HG02759 (cell line): ENCODE measurements at regions not wholly inside any gene's neighbourhood (a gene's known extent, or its start where the extent isn't known, plus 50 kb on each side); places are given as distances from the start of the nearest gene placed in this dataset.

Experiments
- ATAC-seq: cut with Tn5 transposase; IDR thresholded peaks from one replicate; pipeline ENCODE4 v1.9.1; 2021; ENCODE audit warnings: mild to moderate bottlenecking, moderate library complexity; ENCODE audit not compliant: unreplicated experiment

DNA sequence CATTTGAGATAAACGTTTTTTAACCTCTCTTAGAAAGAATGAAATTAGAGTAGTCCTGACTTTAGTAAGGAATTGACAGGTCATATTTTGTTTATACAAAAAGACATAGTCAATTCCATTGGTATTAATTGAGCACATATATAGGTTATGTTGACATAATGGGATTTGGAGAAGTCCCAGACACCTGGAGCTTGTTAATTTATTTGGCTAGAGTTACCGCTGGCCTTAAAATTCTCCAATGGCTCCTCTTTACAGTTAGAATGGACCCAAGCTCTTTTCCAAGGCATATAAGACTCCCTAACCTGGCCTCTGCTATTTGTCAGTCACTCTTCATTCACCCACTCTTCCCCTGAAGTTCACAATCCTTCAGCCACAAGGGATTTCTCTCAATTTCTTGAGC, 221.3 kb downstream of the CBLN4 start:
- no peak for ATAC-seq

DNA sequence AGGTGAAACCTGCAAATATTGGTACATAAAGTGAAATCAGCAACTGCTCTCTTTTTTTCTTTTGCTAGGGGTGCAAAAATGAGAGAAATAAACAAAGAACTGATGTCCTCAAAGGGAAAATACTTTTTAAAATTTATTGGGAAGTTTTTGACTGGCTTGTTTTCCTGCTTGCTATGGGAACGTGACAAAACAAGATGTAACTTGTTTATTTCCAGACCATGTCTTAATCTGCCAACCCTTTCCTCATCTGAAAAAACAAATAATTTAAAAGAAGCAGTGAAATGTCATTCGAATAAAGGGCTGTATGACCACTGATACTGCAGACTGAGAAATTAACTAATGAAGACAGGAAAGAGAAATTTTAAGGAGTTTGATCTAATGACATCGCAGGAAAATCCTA, 221.9 kb downstream of the CBLN4 start:
- ATAC-seq, result no peak

DNA sequence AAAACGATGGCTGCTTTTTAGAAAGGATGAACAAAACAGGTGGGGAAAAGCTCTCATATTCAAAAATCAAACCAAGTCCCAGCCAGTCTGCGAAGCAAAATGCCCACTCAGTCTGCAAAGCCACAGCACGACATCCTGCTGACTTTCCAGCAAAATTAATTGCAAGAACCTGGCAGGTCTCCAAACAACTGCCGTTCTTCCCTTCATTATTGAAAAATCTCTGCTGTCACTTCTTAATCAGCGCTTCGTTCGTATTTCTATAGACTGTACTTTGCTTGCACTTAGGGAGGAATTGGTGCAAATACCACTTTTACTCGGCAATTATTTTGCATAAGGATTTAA, 222.4 kb downstream of the CBLN4 start:
- ATAC-seq, result no peak

DNA sequence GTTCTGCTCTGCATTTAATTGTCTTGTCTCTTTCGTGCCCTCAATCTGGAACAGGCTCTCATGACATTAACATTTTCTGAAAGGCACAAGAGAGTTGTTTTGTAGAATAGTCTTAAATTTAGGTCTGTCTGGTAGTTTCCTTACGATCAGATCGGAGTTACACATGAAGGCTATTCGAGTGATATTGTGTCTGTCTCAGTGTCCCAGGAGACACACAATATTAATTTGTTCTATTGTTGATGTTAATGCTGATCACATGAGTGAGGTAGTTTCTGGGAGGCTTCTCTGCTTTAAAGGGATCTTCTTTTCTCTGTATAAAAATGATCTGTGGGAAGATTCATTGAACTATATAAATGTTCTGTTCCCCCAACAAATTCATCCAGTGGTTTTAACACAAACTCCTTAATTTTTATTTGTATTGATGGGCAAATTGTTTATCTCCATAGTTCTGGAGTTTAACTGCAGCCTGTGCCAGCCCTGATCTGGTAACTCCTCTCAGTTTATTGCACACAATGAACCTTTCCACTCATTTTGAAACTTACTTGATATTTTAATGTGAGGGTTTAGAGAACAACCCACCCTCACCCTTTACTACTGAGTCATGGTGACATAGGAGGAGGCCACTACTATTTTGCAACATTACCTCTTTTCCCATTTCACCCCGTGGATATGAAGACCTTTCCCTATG, 223.0 kb downstream of the CBLN4 start:
- ATAC-seq, result no peak

DNA sequence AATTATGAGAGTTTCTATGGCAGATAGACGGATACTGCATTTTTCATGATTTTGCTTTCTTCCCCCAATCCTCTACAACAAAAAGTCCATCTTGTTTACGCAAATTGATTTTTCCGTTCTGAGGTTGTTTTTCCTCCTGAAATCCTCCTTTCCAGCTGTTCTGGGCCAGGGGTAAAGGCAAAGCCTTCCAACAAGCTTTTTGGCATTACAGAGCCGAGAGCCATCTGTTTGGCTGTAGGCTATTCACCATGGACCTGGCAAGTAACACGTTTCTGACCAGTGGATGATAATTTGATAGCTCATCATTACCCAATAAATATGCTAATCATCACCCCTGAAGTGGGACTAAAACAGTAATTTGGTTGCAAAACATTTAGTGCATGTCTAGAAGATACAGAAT, 226.5 kb downstream of the CBLN4 start:
- ATAC-seq, result no peak

DNA sequence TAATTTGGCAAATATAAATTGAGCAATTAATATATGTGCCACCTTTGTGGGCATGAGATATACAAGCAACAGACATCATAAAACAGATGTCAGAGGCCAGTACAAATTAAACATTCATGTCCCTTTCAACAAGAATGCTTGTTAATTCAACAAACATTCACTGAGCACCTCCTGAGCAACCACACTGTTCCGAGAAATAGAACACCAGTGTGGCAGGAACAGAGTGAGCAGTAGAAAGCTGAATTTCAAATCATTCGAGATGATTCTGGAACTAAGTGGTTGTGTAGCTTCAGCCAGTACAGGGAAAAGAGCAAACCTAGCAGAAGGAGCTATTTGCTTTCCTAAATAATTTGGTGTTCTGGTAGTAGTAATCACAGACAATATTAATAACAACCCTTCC, 227.7 kb downstream of the CBLN4 start:
- no peak for ATAC-seq

DNA sequence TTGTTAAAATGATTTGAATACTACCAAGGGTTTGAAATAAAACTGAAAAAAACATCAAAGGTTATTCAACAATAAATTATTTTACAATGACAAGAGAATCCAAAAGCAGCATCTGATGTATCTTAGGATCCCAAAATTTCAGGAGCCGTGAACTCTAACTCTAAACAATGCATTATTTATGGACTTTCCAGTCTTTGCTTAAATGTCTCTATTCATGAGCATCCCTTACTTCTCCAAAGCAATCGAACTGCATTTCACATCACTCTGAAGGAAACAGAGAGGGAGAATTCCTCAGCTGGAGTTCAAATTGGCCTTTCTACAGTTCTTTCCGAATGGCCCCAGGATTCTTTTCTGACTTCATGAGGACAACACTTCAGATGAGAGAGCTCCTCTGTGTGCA, 229.1 kb downstream of the CBLN4 start:
- ATAC-seq, result no peak

DNA sequence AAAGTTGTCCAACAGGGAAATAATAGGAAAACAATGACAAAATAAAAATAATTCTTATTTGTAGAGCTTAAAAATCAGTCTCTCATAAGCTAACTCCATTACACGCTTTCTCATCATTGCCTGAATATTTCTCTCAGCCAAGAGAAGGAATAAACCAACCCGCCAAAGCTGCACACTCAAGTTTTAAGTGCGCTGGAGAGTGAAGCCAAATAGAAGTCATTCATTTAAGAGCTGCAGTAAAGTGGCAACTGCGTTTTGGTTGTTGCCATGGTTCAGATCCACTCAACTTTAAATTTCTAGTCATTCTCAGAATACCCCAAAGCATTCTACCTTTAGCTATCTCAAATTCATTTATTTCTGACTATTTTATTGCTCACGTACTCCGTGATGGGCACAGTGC, 230.7 kb downstream of the CBLN4 start:
- ATAC-seq, result no peak

DNA sequence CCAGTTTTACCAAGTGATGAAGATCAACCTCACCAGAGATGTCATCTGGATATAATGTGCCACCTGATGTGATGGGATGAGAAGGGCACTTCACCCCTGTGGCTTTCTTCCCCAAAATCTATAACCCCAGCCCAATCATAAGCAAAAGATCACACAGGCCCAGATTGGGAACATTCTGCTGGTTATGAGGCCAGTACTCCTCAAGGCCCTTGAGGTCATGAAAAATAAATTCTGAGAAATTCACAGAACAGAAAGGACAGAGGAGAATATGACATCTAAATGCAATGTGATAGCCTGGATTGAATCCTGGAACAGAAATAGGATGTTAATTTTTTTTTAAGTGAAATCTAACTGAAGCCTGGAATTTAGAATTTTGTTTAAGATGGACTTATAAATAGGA, 243.5 kb downstream of the CBLN4 start:
- ATAC-seq, result no peak

DNA sequence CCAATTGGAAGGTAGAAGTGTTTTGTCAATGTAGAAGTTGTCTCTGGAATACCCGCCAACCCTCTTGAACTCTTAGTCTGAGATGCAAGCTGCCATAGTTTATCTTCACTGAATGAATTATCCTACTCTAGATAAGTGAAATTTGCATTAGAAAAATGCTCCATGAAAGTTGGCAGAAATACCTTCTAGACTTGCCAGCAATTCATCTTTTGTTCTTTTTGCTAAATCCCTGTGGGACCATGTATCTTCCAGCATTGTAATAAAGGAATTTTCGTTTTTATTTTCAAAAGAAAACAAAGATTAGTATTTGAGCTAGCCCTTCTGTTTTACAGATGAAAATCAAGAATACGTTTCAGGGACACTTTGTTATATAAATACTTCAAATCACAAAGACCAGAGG, 244.2 kb downstream of the CBLN4 start:
- no peak for ATAC-seq

DNA sequence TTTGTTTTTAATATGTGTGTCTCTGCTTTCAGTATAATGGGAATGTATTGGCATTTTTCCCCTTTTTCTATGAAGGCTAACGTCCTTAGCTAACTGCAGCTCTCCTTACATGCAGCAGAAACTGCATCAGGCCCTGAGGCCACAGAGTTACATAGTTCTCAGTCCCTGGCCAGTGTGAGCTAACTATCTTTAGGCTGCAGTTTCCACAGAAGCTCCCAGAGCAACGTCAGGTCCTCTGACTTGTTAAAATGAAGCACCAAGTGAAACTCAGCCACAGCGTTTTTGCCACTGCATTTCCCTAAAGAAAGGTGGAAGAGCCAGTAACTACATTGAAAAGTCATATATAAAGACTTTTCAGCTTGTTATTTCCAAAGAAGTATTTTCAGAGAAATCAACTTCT, 244.7 kb downstream of the CBLN4 start:
- ATAC-seq, result no peak

DNA sequence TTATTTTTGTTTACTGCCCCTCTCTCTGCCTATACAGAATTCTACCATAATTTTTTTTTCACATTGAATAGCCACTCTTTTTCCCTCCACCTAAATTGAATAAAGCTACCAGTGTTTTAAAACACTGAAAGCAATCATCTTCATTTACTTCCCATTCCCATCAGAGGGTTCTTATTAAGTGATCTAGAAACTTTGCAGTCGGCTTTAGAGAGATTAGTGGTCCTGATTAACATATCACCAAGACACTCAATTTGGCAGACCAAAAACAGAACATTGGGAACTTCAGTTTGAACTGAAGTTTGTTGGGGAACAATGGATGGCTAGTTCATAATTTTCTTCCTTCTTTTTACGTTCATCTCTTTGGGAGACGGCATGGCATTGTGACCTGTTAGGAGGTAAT, 249.5 kb downstream of the CBLN4 start:
- ATAC-seq, result no peak

DNA sequence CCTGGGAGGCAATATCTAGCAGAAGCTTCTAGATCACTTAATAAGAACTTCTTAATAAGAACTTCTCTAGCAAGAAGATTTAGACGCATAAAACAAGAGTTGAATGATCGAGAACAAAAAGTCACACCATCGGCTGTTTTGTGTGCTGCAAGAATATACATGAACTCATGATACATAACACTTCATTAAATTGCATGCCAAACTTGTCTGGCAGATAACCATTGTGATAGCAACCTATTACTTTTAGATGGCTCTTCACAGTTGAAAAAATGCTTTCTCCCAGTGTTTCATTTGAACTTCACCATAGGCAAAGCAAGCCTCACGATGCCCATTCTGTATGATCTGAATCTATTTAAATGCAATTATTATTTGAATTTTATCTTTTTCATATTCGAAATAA, 249.9 kb downstream of the CBLN4 start:
- no peak for ATAC-seq

DNA sequence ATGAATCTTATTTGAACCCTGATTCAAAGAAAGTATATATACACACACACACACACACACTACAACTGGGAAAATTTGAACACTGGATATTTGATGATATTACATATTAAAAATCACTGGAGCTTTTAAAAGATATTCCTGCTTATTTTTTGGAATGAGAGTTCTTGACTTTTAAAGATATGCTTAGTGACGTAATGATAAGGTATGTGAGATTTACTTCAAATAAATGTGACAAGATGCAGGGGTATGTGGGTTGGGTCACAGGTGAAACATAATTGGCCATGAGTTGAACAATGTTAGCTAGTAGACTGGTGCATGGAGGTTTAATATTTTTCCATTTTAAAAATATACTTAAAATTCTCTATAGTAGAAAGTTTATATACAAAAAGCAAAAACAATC, 258.6 kb downstream of the CBLN4 start:
- ATAC-seq, result no peak

DNA sequence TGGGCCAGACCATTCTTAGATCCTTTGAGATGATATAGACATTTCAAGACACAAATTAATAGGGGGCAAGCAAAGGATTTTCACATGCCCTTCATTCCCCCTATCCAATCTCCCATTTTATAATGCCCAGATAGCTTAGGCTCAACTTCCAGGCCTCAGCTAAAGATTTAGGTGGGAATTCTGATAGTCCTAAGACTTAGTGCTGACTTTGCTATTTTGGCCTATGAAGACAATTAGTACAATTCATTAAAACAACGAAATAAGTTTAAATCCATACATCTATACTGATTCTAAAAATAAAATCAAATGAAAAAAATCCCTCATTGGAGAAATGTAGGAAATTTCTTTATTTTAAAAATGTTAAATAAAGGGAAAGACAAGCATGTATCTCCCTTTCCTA, 259.5 kb downstream of the CBLN4 start:
- no peak for ATAC-seq

DNA sequence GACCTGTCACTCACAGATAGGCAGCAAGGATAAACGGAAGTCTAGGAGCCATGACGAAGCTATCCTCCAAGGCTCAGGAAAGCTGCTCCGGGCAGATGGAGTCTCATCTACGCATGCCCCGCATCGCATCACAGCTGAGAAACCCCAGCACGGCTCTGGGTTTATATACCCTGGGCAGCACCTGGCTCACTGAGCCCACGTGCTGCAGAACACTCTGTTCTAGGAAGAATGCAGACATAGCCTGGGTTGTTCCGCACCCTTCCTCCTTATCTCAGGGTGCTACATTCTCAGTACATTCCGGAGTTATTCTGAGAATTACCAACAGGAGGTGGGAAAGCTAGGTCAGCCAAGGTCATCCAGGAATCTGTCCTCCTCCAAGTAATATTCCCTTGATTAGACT, 260.4 kb downstream of the CBLN4 start:
- no peak for ATAC-seq

DNA sequence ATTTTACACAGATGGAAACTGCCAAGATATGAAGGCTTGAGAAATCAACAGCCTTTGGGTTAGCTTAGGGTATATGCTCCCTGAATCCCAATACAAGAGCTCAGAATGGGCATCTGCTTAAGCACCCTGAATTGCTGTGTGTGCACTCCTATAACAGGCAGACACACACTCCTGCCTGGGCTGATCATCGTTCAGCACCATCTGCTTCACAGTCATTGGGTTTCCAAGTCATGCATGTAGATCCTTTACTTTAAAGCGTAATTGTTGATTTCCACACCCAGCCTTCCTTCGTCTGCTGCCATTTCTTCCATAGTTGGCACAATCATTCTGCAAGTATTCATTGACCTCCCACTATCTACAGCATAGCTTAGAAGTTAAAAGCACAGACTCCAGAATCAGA, 263.5 kb downstream of the CBLN4 start:
- ATAC-seq, result no peak

DNA sequence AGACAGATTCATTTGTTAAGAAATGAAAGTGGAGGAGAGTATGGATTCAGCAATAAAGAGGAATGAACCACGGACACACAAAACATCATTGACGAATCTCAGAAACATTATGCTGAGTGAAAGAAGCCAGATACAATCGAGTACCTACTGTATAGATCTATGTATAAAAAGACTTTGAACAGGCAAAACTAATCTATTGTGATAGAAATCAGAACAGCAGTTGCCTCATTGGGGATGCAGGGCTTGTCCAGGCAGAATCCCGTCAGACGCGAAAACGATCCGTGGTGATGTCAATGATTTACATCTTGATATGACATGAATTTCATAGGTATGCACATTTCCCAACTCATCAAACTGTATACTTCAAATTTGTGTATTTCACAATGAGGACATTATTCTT, 265.2 kb downstream of the CBLN4 start:
- no peak for ATAC-seq

DNA sequence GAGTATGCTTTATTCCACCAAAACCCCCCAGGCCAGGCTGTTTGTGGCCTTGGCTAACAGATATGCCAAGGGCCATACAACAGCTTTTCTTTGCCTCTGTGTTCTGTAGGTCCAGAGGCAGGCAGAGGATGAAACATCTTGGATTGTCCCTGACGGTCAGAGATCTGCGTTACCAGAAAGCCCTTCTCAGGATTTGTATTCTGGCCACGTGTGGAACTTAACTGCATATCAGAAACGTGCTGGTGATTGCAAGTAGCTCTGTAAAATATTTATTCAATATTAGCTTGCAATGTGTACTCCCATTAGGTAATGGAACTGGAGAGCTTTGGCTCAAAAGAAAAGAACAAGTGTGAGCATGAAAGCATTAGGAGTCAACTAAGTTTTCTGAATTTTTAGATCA, 275.0 kb downstream of the CBLN4 start:
- ATAC-seq, result no peak

DNA sequence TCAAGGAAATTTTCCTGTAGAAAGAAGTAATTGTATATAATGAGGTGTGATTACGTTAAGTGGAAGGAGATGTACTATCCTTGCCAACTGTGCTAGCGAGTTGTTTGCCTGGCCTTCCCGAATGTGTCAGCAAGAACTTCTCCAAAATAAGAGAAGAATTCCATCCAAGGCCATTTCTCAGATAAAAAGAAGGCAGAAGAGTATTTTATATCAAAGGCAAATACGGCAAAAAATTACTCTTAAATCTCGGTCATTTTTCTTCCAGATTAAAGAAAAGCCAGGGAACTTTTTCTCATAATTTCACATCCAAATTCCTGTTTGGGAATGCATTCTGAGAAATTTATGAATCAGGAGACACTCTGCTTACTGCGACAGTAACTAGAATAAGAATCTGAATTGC, 290.6 kb downstream of the CBLN4 start:
- ATAC-seq, result no peak

DNA sequence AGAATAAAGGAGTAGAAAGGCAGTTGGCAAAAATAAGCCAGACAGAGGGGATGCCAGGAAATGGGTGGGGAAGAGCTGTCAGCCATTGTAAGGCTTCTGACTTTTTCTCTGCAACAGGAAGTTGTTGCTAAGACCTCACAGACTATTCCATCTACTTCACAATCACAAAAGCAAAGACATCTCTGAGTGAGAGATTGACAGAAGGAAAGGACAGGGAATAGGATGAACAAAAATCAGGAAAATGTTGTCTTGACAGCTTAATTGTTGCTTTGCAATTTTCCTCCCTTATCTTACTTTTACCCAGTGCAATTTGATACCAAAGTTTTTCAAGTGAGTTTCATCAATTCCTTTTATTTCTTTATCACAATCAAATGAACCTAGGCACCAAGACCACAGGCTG, 291.2 kb downstream of the CBLN4 start:
- no peak for ATAC-seq

DNA sequence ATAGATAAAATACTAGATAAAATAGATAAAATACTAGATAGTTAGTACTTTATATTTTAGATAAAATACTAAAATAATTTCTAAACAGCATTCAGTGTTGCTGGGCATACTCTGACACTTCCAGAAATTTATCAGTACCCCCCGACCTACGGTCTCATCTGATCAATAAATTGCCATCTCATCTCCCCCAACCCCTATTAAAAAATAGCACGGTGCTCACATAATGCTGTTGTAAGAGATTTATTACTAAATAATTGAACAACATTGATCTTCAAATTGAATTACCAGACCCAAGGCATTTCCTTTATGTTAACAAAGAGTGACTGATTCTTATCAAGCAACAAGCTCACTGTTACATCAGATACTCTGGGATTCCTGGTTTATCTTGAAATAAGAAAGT, 300.9 kb downstream of the CBLN4 start:
- no peak for ATAC-seq

DNA sequence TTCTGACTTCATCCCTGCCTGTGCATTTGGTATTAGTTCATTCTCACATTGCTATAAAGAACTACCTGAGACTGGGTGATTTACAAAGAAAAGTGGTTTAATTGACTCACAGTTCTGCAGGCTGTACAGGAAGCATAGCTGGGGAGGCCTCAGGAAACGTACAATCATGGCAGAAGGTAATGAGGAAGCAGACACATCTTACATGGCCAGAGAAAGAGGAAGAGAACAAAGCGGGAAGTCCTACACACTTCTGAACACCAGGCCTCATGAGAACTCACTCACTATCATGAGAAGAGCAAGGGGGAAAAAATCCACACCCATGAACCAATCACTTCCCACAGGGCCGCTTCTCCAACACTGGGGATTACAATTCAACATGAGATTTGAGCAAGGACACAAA, 303.9 kb downstream of the CBLN4 start:
- no peak for ATAC-seq

DNA sequence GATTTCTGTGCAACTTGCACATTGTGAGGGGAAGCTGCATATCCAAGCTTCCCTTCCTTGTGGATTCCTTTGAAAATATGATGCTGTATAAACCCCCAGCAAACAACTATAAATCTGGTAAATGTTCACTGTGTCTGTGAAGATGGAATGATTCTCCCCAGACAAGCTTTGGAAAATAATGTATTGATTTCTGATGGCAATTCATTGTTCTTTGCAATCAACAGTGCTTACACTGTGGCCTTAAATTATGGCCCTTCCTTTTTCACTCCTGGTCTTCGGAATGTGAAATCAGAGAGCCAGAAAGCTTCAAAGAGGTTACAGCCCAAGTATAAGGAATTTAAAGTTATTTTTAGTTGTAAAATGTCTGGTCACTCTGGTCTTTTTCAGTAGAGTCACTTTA, 308.8 kb downstream of the CBLN4 start:
- ATAC-seq, result no peak
